ENCODE measurements at regions not wholly inside any gene's neighbourhood (a gene's known extent, or its start where the extent isn't known, plus 50 kb on each side); places are given as distances from the start of the nearest gene placed in this dataset.

DNA sequence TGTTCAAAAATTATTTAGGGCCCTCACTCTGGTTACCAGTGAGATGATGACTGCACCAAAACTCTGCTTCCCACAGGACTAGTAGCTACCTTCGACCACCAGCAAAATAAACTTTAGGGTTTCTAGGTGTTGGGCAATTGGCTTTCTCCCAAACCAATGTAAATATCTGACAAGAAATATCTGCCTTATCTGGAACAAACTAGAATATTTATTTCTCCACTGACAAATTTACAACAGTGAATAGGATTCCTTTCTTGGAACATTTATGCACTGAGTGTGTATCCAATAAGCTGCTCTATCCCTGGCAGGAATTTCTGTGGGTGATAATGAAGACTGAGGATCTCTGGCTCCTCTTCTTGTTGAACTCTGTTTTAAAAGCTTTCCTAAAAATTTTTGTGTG is 148.6 kb downstream of the SLC6A15 start:
- TF ChIP-seq, protein P1, sequence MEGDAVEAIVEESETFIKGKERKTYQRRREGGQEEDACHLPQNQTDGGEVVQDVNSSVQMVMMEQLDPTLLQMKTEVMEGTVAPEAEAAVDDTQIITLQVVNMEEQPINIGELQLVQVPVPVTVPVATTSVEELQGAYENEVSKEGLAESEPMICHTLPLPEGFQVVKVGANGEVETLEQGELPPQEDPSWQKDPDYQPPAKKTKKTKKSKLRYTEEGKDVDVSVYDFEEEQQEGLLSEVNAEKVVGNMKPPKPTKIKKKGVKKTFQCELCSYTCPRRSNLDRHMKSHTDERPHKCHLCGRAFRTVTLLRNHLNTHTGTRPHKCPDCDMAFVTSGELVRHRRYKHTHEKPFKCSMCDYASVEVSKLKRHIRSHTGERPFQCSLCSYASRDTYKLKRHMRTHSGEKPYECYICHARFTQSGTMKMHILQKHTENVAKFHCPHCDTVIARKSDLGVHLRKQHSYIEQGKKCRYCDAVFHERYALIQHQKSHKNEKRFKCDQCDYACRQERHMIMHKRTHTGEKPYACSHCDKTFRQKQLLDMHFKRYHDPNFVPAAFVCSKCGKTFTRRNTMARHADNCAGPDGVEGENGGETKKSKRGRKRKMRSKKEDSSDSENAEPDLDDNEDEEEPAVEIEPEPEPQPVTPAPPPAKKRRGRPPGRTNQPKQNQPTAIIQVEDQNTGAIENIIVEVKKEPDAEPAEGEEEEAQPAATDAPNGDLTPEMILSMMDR (IDR thresholded peaks at IDR 0.05; ENCODE audit: low read depth, low read length): no peak
- no peak for TF ChIP-seq EZH2phosphoT487 (IDR thresholded peaks at IDR 0.05; ENCODE audit: low read depth)
